ENCODE measurements at regions not wholly inside any gene's neighbourhood (a gene's known extent, or its start where the extent isn't known, plus 50 kb on each side); places are given as distances from the start of the nearest gene placed in this dataset.

GRCh38 chr9:108239696-108240321, 616.0 kb downstream of the ACTL7B start:
- no peak for DNase-seq (ENCODE audit: low read depth)

- no peak for DNase-seq (ENCODE audit: low read depth)
Measured at GRCh38 chr9:108235609-108236008, 620.2 kb downstream of the ACTL7B start.

DNA sequence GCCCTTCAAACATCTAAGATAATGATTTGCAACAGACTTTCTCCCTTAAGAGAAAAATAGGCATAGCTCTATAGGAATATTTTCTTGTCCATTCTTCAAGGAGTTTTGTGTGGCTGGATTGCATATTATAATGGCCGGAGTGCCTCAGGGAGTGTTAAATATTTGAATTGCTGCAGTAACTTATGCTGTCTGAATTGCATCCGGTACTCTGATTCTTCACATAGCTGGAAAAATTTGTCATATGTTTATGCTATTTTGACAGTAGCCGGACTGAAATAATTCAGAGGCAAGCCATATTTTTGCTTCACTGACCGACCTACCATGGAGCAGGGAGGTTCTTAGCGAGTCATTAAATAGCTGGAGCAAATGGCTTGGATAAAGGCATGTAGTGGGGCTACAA, 621.0 kb downstream of the ACTL7B start:
- DNase-seq (ENCODE audit: low read depth): no peak

DNA sequence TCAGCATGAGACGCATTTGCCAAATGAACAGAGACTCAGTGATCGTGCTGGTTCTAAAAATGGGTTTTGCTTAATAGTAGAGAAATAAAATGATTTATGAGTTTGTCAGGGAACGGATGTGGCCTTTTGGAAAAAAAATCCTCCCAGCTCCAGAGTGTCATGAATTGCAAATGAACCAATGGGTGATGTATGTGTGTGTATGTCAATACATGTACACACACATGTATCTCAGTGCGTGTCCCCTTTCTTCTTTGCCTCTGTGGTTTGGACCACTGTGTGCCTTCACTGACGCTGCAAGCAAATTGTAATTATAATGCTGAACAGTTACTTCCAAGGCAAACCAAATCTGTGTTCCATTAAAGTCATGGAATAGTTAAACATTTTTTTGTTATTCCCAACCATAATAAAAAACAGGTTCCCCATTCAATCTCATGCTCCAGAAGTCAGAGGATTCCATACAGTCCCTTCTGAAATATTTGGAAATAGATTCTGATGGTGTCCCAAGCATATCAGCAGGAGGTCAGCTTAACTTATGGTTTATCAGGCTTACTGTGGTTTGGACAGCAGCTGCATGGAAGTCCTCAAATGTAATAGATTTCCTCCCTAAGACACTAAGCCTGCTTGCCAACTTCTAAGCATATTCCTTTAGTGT, 630.5 kb downstream of the ACTL7B start:
- no peak for DNase-seq (ENCODE audit: low read depth)

GRCh38 chr9:108224716-108225115, 631.1 kb downstream of the ACTL7B start:
- DNase-seq (ENCODE audit: low read depth): no peak

- DNase-seq (ENCODE audit: low read depth): no peak
Measured at GRCh38 chr9:108219664-108220063, 636.1 kb downstream of the ACTL7B start.

DNA sequence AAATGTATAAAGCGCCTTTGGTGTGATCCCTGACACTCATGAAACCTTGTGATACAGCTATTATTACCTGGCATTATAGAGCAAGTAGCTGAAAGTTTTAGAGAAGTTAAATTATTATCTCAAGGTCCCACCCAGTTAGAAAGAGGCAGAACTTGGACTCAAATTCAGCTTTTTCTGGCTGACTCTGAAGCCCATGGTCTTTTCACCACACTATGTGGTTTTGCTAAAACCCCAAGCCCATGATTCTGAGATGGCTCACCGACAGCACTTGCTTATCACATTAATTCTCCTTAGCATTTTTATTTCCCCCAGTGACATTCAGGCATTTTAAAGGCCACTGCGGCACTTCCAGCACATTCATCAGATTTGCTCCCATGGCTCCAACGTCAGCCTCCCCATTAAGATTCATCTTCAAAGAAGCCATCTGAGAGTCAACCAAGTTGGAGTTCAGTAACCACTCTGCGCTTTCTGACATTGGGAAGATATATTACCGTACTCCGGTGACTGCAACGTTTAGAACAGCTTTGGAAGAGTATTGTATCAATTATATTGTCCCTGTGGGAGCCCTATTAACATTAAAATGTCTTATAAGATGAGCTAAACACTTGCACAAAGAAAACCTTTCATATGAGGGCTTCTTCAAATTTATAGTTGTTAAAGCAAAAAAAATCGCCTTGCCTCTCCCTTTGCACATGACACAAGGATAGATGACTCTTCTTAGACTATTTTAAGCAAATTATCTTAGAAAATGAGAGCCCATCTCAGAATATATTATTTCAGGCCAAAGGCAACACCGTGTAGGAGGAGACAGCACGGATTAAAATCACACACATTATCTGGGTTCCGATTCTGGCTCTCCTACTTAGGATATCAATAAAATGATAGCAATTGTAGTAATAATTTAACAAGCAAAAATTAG, 638.1 kb downstream of the ACTL7B start:
- no peak for DNase-seq (ENCODE audit: low read depth)

DNA sequence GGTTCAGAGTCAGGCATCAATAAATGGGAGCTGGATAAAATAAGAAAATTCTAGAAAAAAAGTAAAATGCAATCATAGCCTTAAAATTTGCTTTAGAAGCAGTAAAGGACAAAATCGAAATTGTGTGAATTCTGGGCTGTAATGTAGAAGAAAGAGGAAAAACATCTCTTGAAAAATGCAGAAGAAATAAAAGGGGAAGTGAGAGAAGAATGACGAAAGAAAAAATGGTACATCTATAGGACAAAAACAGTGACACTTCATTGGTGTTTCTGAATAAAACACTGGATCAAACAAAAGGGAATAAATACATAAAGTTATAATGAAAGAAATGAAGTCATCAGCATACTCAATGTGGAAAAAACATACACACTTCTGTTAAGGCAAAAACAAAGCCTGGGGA, 642.3 kb downstream of the ACTL7B start:
- DNase-seq (ENCODE audit: low read depth): no peak

GRCh38 chr9:108212184-108212583, 643.6 kb downstream of the ACTL7B start:
- DNase-seq (ENCODE audit: low read depth): no peak

- no peak for DNase-seq (ENCODE audit: low read depth)
Measured at GRCh38 chr9:108211411-108211955, 644.3 kb downstream of the ACTL7B start.

DNA sequence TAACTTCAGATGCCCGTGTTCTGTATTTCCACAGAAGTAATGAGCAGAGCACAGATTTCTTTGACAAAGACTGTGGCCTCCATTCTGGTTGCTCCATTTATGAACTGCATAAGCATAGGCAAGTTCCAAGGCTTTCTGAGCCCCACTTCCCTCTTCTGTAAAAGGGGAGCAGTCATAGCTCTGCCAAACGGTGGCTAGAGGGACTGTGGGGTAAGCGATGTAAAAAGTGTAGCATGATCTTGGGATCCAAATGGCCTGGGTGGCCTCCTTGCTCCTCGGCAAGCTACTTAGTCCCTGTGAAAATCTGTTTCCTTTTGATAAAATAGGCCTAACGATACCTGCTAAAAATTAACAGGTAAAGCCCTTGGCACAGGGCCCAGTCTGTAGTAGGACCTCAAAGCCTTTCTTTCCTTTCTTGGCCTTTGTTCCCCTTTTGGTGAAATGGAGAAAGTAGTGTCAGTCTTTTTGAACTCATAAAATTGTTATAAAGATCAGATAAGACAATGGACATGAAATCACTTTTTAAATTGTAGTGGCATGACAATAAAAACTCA, 646.6 kb downstream of the ACTL7B start:
- no peak for DNase-seq (ENCODE audit: low read depth)

DNA sequence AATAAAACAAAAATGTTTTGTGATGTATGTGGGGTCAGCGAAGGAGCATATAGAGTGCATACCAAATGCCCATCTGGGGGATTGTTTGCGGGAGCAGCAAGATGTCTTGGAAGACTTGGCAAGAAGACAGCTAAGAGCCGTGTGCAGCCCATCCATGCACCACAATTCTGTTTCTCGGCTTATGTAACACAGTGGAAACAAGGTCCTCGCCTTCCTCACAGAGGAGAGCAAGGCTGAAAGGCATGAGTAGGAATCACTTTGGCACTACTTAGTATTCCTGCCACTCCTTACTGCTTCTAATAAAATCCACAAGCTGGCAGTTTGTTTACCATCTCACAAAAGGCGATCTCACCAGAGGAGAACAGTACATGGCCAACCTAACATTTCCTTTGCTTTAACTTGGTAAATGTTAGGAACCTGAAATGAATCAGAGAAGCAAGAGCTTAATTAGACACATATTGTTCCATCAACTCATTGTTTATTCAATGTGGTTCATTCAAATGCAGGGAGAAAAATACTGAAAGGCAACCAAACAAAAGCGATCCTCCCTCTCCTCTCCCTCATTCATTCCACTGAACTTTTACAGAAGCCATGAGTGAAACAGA, 648.1 kb downstream of the ACTL7B start:
- no peak for DNase-seq (ENCODE audit: low read depth)

GRCh38 chr9:108205276-108205675, 650.5 kb downstream of the ACTL7B start:
- DNase-seq (ENCODE audit: low read depth): no peak

DNA sequence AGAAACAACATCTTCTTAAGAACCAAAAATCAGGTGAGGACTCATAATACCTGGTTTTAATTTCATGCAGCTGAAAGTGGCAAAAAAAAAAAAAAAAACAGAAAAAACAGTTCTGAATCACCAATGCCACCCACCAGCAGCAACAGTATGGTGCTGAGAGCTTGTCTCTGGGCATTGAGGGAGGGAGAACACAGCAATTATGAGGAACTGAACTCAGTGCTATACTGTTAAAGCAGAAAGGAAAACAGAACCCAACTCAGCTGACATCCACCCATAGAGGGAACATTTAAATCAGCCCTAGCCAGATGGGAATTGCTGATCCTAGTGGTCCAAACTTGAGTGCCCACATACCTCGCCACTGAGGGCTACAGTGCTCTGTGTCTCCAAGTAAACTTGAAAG, 657.9 kb downstream of the ACTL7B start:
- DNase-seq (ENCODE audit: low read depth): no peak

- no peak for DNase-seq (ENCODE audit: low read depth)
Measured at GRCh38 chr9:108197008-108197365, 658.8 kb downstream of the ACTL7B start.

GRCh38 chr9:108196332-108197007, 659.3 kb downstream of the ACTL7B start:
- no peak for DNase-seq (ENCODE audit: low read depth)

DNA sequence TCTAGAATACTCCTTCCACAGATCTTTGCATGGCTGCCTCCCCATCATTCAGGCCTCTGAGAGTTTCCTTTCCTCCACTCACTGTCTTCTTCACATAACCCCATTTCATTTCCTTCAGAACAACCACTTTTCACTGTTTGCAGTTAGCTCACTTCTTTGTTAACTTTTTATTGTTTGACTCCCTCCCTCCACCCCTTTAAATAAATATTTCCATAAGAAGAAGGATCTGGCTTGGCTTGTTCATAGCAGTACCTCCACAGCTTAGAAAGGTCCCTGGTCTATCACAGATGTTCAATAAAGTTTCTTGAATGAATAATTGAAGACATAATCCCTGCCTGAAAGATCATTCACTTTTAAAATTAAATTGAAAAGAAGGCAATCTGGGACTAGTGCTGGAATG, 661.6 kb downstream of the ACTL7B start:
- DNase-seq (ENCODE audit: low read depth): no peak

GRCh38 chr9:108193026-108193710, 662.6 kb downstream of the ACTL7B start:
- no peak for DNase-seq (ENCODE audit: low read depth)

GRCh38 chr9:108191065-108191464, 664.7 kb downstream of the ACTL7B start:
- no peak for DNase-seq (ENCODE audit: low read depth)

DNA sequence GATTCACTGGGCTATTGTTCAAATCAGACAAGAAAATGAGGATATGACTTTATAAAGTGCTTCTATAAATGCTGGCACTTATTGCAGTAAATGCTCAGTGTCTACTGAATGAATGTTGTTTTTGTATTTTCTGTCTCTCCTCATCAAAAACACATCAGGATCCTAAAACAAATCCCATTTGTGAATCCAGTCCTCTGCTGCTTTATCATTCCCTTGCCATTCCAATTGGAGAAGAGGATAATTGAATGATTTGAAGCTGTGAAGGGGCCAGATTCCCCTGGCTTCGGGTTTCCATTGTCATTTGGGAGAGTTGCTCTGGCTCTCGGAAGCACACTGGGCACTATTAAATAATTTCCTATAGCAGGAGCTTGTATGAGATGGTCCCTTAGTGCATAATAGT, 666.8 kb downstream of the ACTL7B start:
- no peak for DNase-seq (ENCODE audit: low read depth)

GRCh38 chr9:108188482-108188881, 667.3 kb downstream of the ACTL7B start:
- no peak for DNase-seq (ENCODE audit: low read depth)

All from HS-5 (cell line).